WTC11 (cell line): ENCODE measurements at regions not wholly inside any gene's neighbourhood (a gene's known extent, or its start where the extent isn't known, plus 50 kb on each side); places are given as distances from the start of the nearest gene placed in this dataset.

Source experiments
- ATAC-seq: fragments of 200-7000 bp; cut with Tn5 transposase; 2 replicates; pipeline ENCODE4 v1.10.0; 2021; ENCODE audit warnings: mild to moderate bottlenecking, moderate library complexity
- CTCF ChIA-PET: fragments of 300-600 bp; sonication (Branson Sonifier 250); formaldehyde crosslinking; loops from one replicate; lab custom pipeline; 2021; ENCODE audit warnings: antibody characterized with exemption; lab: Charles Lee
- POLR2A ChIA-PET: fragments of 350-600 bp; sonication (Branson Sonifier 250); formaldehyde crosslinking; loops from one replicate; lab custom pipeline; 2021; ENCODE audit warnings: antibody characterized with exemption; lab: Charles Lee
- DNase-seq: peaks from one replicate; pipeline ENCODE4 v3.0.0; 2021; ENCODE audit warnings: low spot score
- H3K27ac Mint-ChIP-seq: 2 replicates; pipeline ENCODE4 v1.8.0; 2021; ENCODE audit warnings: mixed read lengths
- H3K27me3 Mint-ChIP-seq: 2 replicates; pipeline ENCODE4 v1.8.0; 2021; ENCODE audit warnings: low read depth, mild to moderate bottlenecking, moderate library complexity, mixed read lengths
- H3K36me3 Mint-ChIP-seq: 2 replicates; pipeline ENCODE4 v1.8.0; 2021; ENCODE audit warnings: mixed read lengths
- H3K4me1 Mint-ChIP-seq: 2 replicates; pipeline ENCODE4 v1.8.0; 2022; ENCODE audit warnings: mixed read lengths
- H3K4me3 Mint-ChIP-seq: 2 replicates; pipeline ENCODE4 v1.8.0; 2021; ENCODE audit warnings: mild to moderate bottlenecking, moderate library complexity, mixed read lengths
- H3K9me3 Mint-ChIP-seq: 2 replicates; pipeline ENCODE4 v1.8.0; 2021; ENCODE audit warnings: mixed read lengths
- ELF4 ChIP-seq: sonication (generic); formaldehyde crosslinking; IDR thresholded peaks from 2 replicates; pipeline ENCODE4 v1.8.1; 2022; ENCODE audit warnings: low read depth, mild to moderate bottlenecking, moderate library complexity, missing genetic modification reagents
- JAZF1 ChIP-seq: fragments of 250-450 bp; sonication (Bioruptor Pico); IDR thresholded peaks from 2 replicates; pipeline ENCODE4 v1.9.0; 2021; ENCODE audit warnings: moderate library complexity, mild to moderate bottlenecking, inconsistent platforms
- NR1H2 ChIP-seq: sonication (generic); formaldehyde crosslinking; IDR thresholded peaks from 2 replicates; pipeline ENCODE4 v1.9.0; 2021; ENCODE audit warnings: mild to moderate bottlenecking, moderate library complexity, missing genetic modification reagents
- PRRX2 ChIP-seq: fragments of 250-450 bp; sonication (Bioruptor Pico); IDR thresholded peaks from 2 replicates; pipeline ENCODE4 v1.8.0; 2021; ENCODE audit warnings: mild to moderate bottlenecking
- RELA ChIP-seq: sonication (generic); formaldehyde crosslinking; IDR thresholded peaks from 2 replicates; pipeline ENCODE4 v1.8.1; 2022; ENCODE audit warnings: missing genetic modification reagents, mild to moderate bottlenecking, borderline replicate concordance
- SMAD4 ChIP-seq: sonication (generic); formaldehyde crosslinking; IDR thresholded peaks from 2 replicates; pipeline ENCODE4 v1.8.0; 2022; ENCODE audit warnings: mild to moderate bottlenecking, missing genetic modification reagents
- TEAD1 ChIP-seq: sonication (generic); formaldehyde crosslinking; IDR thresholded peaks from 2 replicates; pipeline ENCODE4 v1.8.0; 2022; ENCODE audit warnings: mild to moderate bottlenecking, missing genetic modification reagents
- ZNF671 ChIP-seq: fragments of 250-450 bp; sonication (Bioruptor Pico); IDR thresholded peaks from 2 replicates; pipeline ENCODE4 v1.8.0; 2021; ENCODE audit warnings: mild to moderate bottlenecking
- TF ChIP-seq, protein P1 (sequence below): sonication (generic); formaldehyde crosslinking; IDR thresholded peaks from 2 replicates; pipeline ENCODE4 v1.8.1; 2022; ENCODE audit warnings: low read depth, missing genetic modification reagents, borderline replicate concordance
- TF ChIP-seq, protein P2 (sequence below): fragments of 200-600 bp; IDR thresholded peaks from 2 replicates; pipeline ENCODE4 v1.8.0; 2022; ENCODE audit warnings: antibody characterized with exemption
- TF ChIP-seq, protein P3 (sequence below): sonication (generic); formaldehyde crosslinking; IDR thresholded peaks from 2 replicates; pipeline ENCODE4 v1.8.0; 2023; ENCODE audit warnings: missing genetic modification reagents, mild to moderate bottlenecking, borderline replicate concordance
- TF ChIP-seq, protein P4 (sequence below): sonication (generic); formaldehyde crosslinking; IDR thresholded peaks from 2 replicates; pipeline ENCODE4 v1.8.1; 2023; ENCODE audit warnings: mild to moderate bottlenecking, missing genetic modification reagents

DNA sequence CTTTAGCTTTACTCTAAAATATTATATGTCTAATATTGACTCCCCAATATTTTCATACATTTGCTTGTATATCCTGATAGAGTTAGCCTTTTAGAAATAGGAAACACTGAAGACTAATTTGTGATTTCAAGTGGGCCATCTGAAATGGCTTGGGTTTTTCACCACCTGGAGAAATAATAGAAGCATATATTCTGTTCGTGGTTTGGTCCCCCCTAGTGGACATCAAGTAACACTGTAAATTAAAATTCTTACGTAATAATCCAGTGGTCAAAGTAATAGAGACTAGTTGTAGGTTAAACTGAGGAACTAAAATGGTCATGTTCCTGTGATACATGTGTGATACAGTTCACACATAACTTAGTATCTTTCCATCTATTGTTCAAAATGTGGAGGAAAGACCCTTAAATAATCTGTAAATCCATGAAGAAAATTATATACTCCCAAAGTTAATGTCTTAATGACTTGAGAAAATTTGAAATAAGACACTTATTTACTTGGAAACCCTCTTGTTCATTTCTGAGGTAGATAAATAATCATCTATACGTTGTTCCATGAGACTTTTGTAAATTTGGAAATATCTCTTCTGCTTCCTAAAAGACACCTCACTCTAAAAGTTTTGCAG, 79.8 kb upstream of the SMARCAD1 start:
- no peaks in the 10 kb centered on the region for H3K36me3 Mint-ChIP-seq
- CTCF ChIA-PET: interaction anchor here (1.4 kb wide), 1 partner anchor 301 kb away, joined by 4 read pairs; no protein-coding TSS in a partner anchor
- no peak overlapping the region for H3K4me3 Mint-ChIP-seq

DNA sequence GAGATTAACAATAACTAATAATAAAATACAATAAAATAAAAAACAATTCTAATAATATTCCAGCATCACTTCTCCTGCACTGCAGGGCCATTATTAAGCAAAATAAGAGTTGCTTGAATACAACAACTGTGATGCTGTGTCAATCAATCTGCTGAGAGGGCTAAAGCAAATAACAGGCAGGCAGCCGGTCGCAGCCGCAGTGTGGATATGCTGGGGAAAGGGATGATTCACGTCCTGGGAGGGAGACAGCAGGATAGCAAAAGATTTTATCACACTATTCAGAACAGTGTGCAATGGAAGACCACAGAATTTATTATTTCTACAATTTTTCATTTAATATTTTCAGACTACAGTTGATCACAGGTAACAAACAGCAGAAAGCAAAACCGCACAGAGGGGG, 76.5 kb upstream of the SMARCAD1 start:
- ATAC-seq (no peak), DNase-seq (no peak)
- CTCF ChIA-PET: no interaction called here
- no peak overlapping the region for H3K4me3 Mint-ChIP-seq
- TF ChIP-seq ELF4 (CRISPR knock-in tag) (no peak), TEAD1 (no peak), JAZF1 (CRISPR knock-in tag) (no peak), NR1H2 (CRISPR knock-in tag) (no peak), ZNF671 (CRISPR knock-in tag) (no peak), PRRX2 (CRISPR knock-in tag) (no peak), SMAD4 (CRISPR knock-in tag) (no peak)
- TF ChIP-seq, protein P1, sequence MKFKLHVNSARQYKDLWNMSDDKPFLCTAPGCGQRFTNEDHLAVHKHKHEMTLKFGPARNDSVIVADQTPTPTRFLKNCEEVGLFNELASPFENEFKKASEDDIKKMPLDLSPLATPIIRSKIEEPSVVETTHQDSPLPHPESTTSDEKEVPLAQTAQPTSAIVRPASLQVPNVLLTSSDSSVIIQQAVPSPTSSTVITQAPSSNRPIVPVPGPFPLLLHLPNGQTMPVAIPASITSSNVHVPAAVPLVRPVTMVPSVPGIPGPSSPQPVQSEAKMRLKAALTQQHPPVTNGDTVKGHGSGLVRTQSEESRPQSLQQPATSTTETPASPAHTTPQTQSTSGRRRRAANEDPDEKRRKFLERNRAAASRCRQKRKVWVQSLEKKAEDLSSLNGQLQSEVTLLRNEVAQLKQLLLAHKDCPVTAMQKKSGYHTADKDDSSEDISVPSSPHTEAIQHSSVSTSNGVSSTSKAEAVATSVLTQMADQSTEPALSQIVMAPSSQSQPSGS (CRISPR knock-in tag): no peak
- TF ChIP-seq, protein P2, sequence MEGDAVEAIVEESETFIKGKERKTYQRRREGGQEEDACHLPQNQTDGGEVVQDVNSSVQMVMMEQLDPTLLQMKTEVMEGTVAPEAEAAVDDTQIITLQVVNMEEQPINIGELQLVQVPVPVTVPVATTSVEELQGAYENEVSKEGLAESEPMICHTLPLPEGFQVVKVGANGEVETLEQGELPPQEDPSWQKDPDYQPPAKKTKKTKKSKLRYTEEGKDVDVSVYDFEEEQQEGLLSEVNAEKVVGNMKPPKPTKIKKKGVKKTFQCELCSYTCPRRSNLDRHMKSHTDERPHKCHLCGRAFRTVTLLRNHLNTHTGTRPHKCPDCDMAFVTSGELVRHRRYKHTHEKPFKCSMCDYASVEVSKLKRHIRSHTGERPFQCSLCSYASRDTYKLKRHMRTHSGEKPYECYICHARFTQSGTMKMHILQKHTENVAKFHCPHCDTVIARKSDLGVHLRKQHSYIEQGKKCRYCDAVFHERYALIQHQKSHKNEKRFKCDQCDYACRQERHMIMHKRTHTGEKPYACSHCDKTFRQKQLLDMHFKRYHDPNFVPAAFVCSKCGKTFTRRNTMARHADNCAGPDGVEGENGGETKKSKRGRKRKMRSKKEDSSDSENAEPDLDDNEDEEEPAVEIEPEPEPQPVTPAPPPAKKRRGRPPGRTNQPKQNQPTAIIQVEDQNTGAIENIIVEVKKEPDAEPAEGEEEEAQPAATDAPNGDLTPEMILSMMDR: no peak
- TF ChIP-seq, protein P3, sequence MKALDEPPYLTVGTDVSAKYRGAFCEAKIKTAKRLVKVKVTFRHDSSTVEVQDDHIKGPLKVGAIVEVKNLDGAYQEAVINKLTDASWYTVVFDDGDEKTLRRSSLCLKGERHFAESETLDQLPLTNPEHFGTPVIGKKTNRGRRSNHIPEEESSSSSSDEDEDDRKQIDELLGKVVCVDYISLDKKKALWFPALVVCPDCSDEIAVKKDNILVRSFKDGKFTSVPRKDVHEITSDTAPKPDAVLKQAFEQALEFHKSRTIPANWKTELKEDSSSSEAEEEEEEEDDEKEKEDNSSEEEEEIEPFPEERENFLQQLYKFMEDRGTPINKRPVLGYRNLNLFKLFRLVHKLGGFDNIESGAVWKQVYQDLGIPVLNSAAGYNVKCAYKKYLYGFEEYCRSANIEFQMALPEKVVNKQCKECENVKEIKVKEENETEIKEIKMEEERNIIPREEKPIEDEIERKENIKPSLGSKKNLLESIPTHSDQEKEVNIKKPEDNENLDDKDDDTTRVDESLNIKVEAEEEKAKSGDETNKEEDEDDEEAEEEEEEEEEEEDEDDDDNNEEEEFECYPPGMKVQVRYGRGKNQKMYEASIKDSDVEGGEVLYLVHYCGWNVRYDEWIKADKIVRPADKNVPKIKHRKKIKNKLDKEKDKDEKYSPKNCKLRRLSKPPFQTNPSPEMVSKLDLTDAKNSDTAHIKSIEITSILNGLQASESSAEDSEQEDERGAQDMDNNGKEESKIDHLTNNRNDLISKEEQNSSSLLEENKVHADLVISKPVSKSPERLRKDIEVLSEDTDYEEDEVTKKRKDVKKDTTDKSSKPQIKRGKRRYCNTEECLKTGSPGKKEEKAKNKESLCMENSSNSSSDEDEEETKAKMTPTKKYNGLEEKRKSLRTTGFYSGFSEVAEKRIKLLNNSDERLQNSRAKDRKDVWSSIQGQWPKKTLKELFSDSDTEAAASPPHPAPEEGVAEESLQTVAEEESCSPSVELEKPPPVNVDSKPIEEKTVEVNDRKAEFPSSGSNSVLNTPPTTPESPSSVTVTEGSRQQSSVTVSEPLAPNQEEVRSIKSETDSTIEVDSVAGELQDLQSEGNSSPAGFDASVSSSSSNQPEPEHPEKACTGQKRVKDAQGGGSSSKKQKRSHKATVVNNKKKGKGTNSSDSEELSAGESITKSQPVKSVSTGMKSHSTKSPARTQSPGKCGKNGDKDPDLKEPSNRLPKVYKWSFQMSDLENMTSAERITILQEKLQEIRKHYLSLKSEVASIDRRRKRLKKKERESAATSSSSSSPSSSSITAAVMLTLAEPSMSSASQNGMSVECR (CRISPR knock-in tag): no peak
- TF ChIP-seq, protein P4, sequence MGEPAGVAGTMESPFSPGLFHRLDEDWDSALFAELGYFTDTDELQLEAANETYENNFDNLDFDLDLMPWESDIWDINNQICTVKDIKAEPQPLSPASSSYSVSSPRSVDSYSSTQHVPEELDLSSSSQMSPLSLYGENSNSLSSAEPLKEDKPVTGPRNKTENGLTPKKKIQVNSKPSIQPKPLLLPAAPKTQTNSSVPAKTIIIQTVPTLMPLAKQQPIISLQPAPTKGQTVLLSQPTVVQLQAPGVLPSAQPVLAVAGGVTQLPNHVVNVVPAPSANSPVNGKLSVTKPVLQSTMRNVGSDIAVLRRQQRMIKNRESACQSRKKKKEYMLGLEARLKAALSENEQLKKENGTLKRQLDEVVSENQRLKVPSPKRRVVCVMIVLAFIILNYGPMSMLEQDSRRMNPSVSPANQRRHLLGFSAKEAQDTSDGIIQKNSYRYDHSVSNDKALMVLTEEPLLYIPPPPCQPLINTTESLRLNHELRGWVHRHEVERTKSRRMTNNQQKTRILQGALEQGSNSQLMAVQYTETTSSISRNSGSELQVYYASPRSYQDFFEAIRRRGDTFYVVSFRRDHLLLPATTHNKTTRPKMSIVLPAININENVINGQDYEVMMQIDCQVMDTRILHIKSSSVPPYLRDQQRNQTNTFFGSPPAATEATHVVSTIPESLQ (CRISPR knock-in tag): no peak
- peaks cover 5% of the 10 kb centered on the region; the same call in 1 of the 2 replicates for H3K4me1 Mint-ChIP-seq
- no peaks in the 10 kb centered on the region for H3K36me3 Mint-ChIP-seq
- H3K27ac Mint-ChIP-seq: no peak overlapping the region
- POLR2A ChIA-PET: no interaction called here
- H3K27me3 Mint-ChIP-seq: no peaks in the 10 kb centered on the region; the same call in 1 of the 2 replicates
- no peaks in the 10 kb centered on the region for H3K9me3 Mint-ChIP-seq

More for the DNA sequence above, 79.8 kb upstream of the SMARCAD1 start:
- H3K4me1 Mint-ChIP-seq: peaks cover 5% of the 10 kb centered on the region; the same call in 1 of the 2 replicates
- POLR2A ChIA-PET: no interaction called here
- no peaks in the 10 kb centered on the region for H3K9me3 Mint-ChIP-seq
- H3K27ac Mint-ChIP-seq: no peak overlapping the region
- DNase-seq (no peak), ATAC-seq (peak; percentile 61)
- TF ChIP-seq, protein P2: peak; percentile 47
- no peak for TF ChIP-seq RELA (CRISPR knock-in tag)
- no peaks in the 10 kb centered on the region; the same call in 1 of the 2 replicates for H3K27me3 Mint-ChIP-seq
